Skin epidermis (tissue), 12 donors: ENCODE measurements at regions not wholly inside any gene's neighbourhood (a gene's known extent, or its start where the extent isn't known, plus 50 kb on each side); places are given as distances from the start of the nearest gene placed in this dataset.
"Not testable (repeated sequence)": the region's sequence is repeated elsewhere in the genome, so short reads cannot be mapped to it uniquely, and the experiment has no call there.

Source experiments
- H3K27ac ChIP-seq, 21 experiments: fragments of 200-600 bp; sonication (generic) in 11 of 21; one replicate each; pipeline ENCODE4 v1.5.0; 2020; ENCODE audit warnings: mild to moderate bottlenecking in 3 of 21, inconsistent platforms in 2 of 21, moderate library complexity in 2 of 21
- H3K4me3 ChIP-seq, 7 experiments: fragments of 200-600 bp; sonication (generic) in 2 of 7; one replicate each; pipeline ENCODE4 v1.5.0; 2020; ENCODE audit warnings: inconsistent platforms in 2 of 7, mild to moderate bottlenecking in 2 of 7, moderate library complexity in 1 of 7

GRCh38 chr18:60873708-60874107 lies 459.5 kb upstream of the CDH20 start:
- Histone ChIP-seq H3K4me3 (no peak overlapping the region), H3K27ac (no peak overlapping the region)

GRCh38 chr18:60875957-60876507 lies 457.2 kb upstream of the CDH20 start:
- Histone ChIP-seq H3K27ac (no peak overlapping the region), H3K4me3 (no peak overlapping the region)

- Histone ChIP-seq H3K27ac (no peak overlapping the region), H3K4me3 (no peak overlapping the region)
Measured at GRCh38 chr18:60880184-60880583, 453.0 kb upstream of the CDH20 start.

GRCh38 chr18:60883587-60883986 lies 449.6 kb upstream of the CDH20 start:
- Histone ChIP-seq H3K27ac (no peak overlapping the region), H3K4me3 (no peak overlapping the region)

GRCh38 chr18:60888071-60888624 lies 445.1 kb upstream of the CDH20 start:
- Histone ChIP-seq H3K4me3 (no peak overlapping the region), H3K27ac (no peak overlapping the region)

- Histone ChIP-seq H3K27ac (no peak overlapping the region), H3K4me3 (no peak overlapping the region)
Measured at GRCh38 chr18:60889442-60889841, 443.8 kb upstream of the CDH20 start.

GRCh38 chr18:60891936-60892335 lies 441.3 kb upstream of the CDH20 start:
- peak overlapping the region in 11 of 21 experiments; percentile 19 to 70 (median 43) for H3K27ac ChIP-seq
- no peak overlapping the region for H3K4me3 ChIP-seq

- peak overlapping the region in 10 of 21 experiments; percentile 19 to 70 (median 46) for H3K27ac ChIP-seq
- H3K4me3 ChIP-seq: no peak overlapping the region
Measured at GRCh38 chr18:60892441-60892840, 440.8 kb upstream of the CDH20 start.

- Histone ChIP-seq H3K27ac (peak overlapping the region in 12 of 21 experiments; percentile 19 to 66 (median 46)), H3K4me3 (no peak overlapping the region)
Measured at GRCh38 chr18:60892855-60893254, 440.4 kb upstream of the CDH20 start.

- H3K4me3 ChIP-seq: no peak overlapping the region
- peak overlapping the region in 14 of 21 experiments; percentile 10 to 66 (median 47) for H3K27ac ChIP-seq
Measured at GRCh38 chr18:60893355-60894097, 439.7 kb upstream of the CDH20 start.

- H3K4me3 ChIP-seq: no peak overlapping the region
- peak overlapping the region in 8 of 21 experiments; percentile 13 to 51 (median 38) for H3K27ac ChIP-seq
Measured at GRCh38 chr18:60894254-60894945, 438.8 kb upstream of the CDH20 start.

GRCh38 chr18:60895181-60895580 lies 438.0 kb upstream of the CDH20 start:
- Histone ChIP-seq H3K27ac (peak overlapping the region in 2 of 21 experiments; percentile 28 to 42), H3K4me3 (no peak overlapping the region)

- no peak overlapping the region for H3K27ac ChIP-seq
Measured at GRCh38 chr18:60898111-60898510, 435.1 kb upstream of the CDH20 start.

GRCh38 chr18:60905699-60906098 lies 427.5 kb upstream of the CDH20 start:
- no peak overlapping the region for H3K4me3 ChIP-seq
- H3K27ac ChIP-seq: no peak overlapping the region

More at GRCh38 chr18:60898111-60898510, 435.1 kb upstream of the CDH20 start:
- no peak overlapping the region for H3K4me3 ChIP-seq

GRCh38 chr18:60910534-60910933 lies 422.7 kb upstream of the CDH20 start:
- Histone ChIP-seq H3K4me3 (no peak overlapping the region), H3K27ac (no peak overlapping the region)

- Histone ChIP-seq H3K4me3 (no peak overlapping the region), H3K27ac (no peak overlapping the region)
Measured at GRCh38 chr18:60911504-60911903, 421.7 kb upstream of the CDH20 start.

- H3K4me3 ChIP-seq: no peak overlapping the region
- H3K27ac ChIP-seq: no peak overlapping the region
Measured at GRCh38 chr18:60915160-60915559, 418.1 kb upstream of the CDH20 start.

GRCh38 chr18:60918862-60919261 lies 414.4 kb upstream of the CDH20 start:
- H3K4me3 ChIP-seq, H3K27ac ChIP-seq: not testable (repeated sequence)

- no peak overlapping the region for H3K4me3 ChIP-seq
- H3K27ac ChIP-seq: no peak overlapping the region
Measured at GRCh38 chr18:60925892-60926291, 407.3 kb upstream of the CDH20 start.

- H3K4me3 ChIP-seq: no peak overlapping the region
Measured at GRCh38 chr18:60929966-60930365, 403.3 kb upstream of the CDH20 start.

More at GRCh38 chr18:60929966-60930365, 403.3 kb upstream of the CDH20 start:
- no peak overlapping the region for H3K27ac ChIP-seq
